Natural killer cell (primary cell): ENCODE measurements at regions not wholly inside any gene's neighbourhood (a gene's known extent, or its start where the extent isn't known, plus 50 kb on each side); places are given as distances from the start of the nearest gene placed in this dataset.

Experiments
- ATAC-seq, 3 donors: fragments of 150-1000 bp in 2 of 3; fragments of 200-7000 bp in 1 of 3; cut with Tn5 transposase; 1 replicate in 1 of 3; 2 replicates in 2 of 3; pipeline ENCODE4 v1.10.0; 2021; ENCODE audit warnings: mild to moderate bottlenecking in 2 of 3, moderate library complexity in 2 of 3
- DNase-seq, 2 donors: peaks; one replicate each; pipeline versions ENCODE4 v3.0.0 to v3.0.0-alpha.2; 2013 to 2021; ENCODE audit warnings: mixed read lengths in 1 of 2
- H3K27ac ChIP-seq: one replicate; pipeline ENCODE4 v1.5.1; 2013; ENCODE audit warnings: mild to moderate bottlenecking, low read length
- H3K27me3 ChIP-seq: one replicate; pipeline ENCODE4 v1.6.1; 2013; ENCODE audit warnings: low read length; ENCODE audit not compliant: control insufficient read depth, insufficient read depth
- H3K36me3 ChIP-seq: one replicate; pipeline ENCODE4 v1.6.1; 2013; ENCODE audit warnings: low read length; ENCODE audit not compliant: control insufficient read depth, insufficient read depth
- H3K4me1 ChIP-seq: one replicate; pipeline ENCODE4 v1.6.1; 2013; ENCODE audit warnings: low read length; ENCODE audit not compliant: control insufficient read depth, insufficient read depth
- H3K4me3 ChIP-seq: one replicate; pipeline ENCODE4 v1.5.1; 2013; ENCODE audit warnings: low read length
- H3K9me3 ChIP-seq: one replicate; pipeline ENCODE4 v1.6.1; 2013; ENCODE audit warnings: low read length; ENCODE audit not compliant: control insufficient read depth, insufficient read depth
- H3K27ac Mint-ChIP-seq, 2 donors: one replicate each; pipeline ENCODE4 v1.8.0; 2022; ENCODE audit warnings: mild to moderate bottlenecking in 2 of 2, mixed read lengths in 2 of 2, moderate library complexity in 1 of 2
- H3K27me3 Mint-ChIP-seq, 2 donors: one replicate each; pipeline ENCODE4 v1.8.0; 2022; ENCODE audit warnings: low read depth in 2 of 2, mixed read lengths in 2 of 2
- H3K36me3 Mint-ChIP-seq: one replicate; pipeline ENCODE4 v1.8.0; 2022; ENCODE audit warnings: mixed read lengths
- H3K4me1 Mint-ChIP-seq, 2 donors: one replicate each; pipeline ENCODE4 v1.8.0; 2022; ENCODE audit warnings: mixed read lengths in 2 of 2
- H3K4me3 Mint-ChIP-seq: one replicate; pipeline ENCODE4 v1.8.0; 2022; ENCODE audit warnings: mild to moderate bottlenecking, moderate library complexity, mixed read lengths
- H3K9me3 Mint-ChIP-seq, 2 donors: one replicate each; pipeline ENCODE4 v1.8.0; 2022; ENCODE audit warnings: mixed read lengths in 2 of 2
- CTCF ChIP-seq: fragments of 200-600 bp; IDR thresholded peaks from one replicate; pipeline ENCODE4 v1.8.0; 2022; ENCODE audit warnings: antibody characterized with exemption
- WGBS: methylation state at CpG from one replicate; pipeline ENCODE4 v1.1.7; 2013; ENCODE audit warnings: missing lambda C conversion rate; ENCODE audit not compliant: insufficient coverage; 5-methylcytosine and 5-hydroxymethylcytosine counted together
- intact Hi-C: fragments of 100-400 bp; cut with micrococcal nuclease; formaldehyde crosslinking; loops from one replicate; pipeline ENCODE4 v1.14.2; 2022

- ATAC-seq = no peak
- Mint-ChIP-seq H3K27me3 (peaks cover 0 to 10% of the 10 kb centered on the region in 2 donors), H3K9me3 (no peaks in the 10 kb centered on the region), H3K36me3 (no peaks in the 10 kb centered on the region), H3K4me3 (no peak overlapping the region), H3K4me1 (no peaks in the 10 kb centered on the region), H3K27ac (no peak overlapping the region)
- Histone ChIP-seq H3K27me3 (no peaks in the 10 kb centered on the region), H3K4me1 (no peaks in the 10 kb centered on the region), H3K36me3 (no peaks in the 10 kb centered on the region), H3K9me3 (no peaks in the 10 kb centered on the region), H3K27ac (no peak overlapping the region), H3K4me3 (no peak overlapping the region)
- no peak for DNase-seq
- 82% methylated on average over 3 of the region's 3 CpGs for WGBS
- intact Hi-C loops = no loop called here
- no peak for TF ChIP-seq CTCF
These were observed 148.1 kb upstream of the SLC24A5 start for GRCh38 chr15:47972738-47973137.

GRCh38 chr15:47974724-47975123 lies 146.1 kb upstream of the SLC24A5 start:
- whole genome bisulfite sequencing = 64% methylated on average over 1 of the region's 1 CpG
- no peak overlapping the region for H3K27ac Mint-ChIP-seq
- Histone ChIP-seq H3K4me3 (no peak overlapping the region), H3K4me1 (no peaks in the 10 kb centered on the region), H3K9me3 (no peaks in the 10 kb centered on the region), H3K36me3 (no peaks in the 10 kb centered on the region), H3K27ac (no peak overlapping the region), H3K27me3 (no peaks in the 10 kb centered on the region)
- H3K36me3 Mint-ChIP-seq = no peaks in the 10 kb centered on the region
- DNase-seq (no peak), ATAC-seq (no peak)
- intact Hi-C loops = no loop called here
- H3K4me1 Mint-ChIP-seq = no peaks in the 10 kb centered on the region
- no peak for TF ChIP-seq CTCF
- peaks cover 0 to 4% of the 10 kb centered on the region in 2 donors for H3K9me3 Mint-ChIP-seq
- H3K4me3 Mint-ChIP-seq = no peak overlapping the region
- peaks cover 2 to 26% of the 10 kb centered on the region in 2 donors for H3K27me3 Mint-ChIP-seq

- no peak overlapping the region for H3K27ac ChIP-seq
- no peaks in the 10 kb centered on the region for H3K27me3 ChIP-seq
- DNase-seq (no peak), ATAC-seq (no peak)
- Mint-ChIP-seq H3K4me1 (no peaks in the 10 kb centered on the region), H3K27ac (no peak overlapping the region), H3K36me3 (no peaks in the 10 kb centered on the region), H3K9me3 (peaks cover 0 to 4% of the 10 kb centered on the region in 2 donors), H3K4me3 (no peak overlapping the region), H3K27me3 (peaks cover 2 to 26% of the 10 kb centered on the region in 2 donors)
- intact Hi-C loops = no loop called here
- H3K36me3 ChIP-seq = no peaks in the 10 kb centered on the region
- H3K4me3 ChIP-seq = no peak overlapping the region
- TF ChIP-seq CTCF = no peak
- H3K4me1 ChIP-seq = no peaks in the 10 kb centered on the region
- no peaks in the 10 kb centered on the region for H3K9me3 ChIP-seq
These were observed 145.4 kb upstream of the SLC24A5 start for GRCh38 chr15:47975427-47975826.

- intact Hi-C loops = no loop called here
- 87% methylated on average over 8 of the region's 8 CpGs for WGBS
- H3K4me1 Mint-ChIP-seq = peaks cover 0 to 16% of the 10 kb centered on the region in 2 donors
These were observed 137.3 kb upstream of the SLC24A5 start for GRCh38 chr15:47983533-47983932.

More at GRCh38 chr15:47983533-47983932, 137.3 kb upstream of the SLC24A5 start:
- Mint-ChIP-seq H3K36me3 (no peaks in the 10 kb centered on the region), H3K9me3 (peaks cover 0 to 1% of the 10 kb centered on the region in 2 donors), H3K27ac (no peak overlapping the region), H3K4me3 (no peak overlapping the region), H3K27me3 (peaks cover 2 to 14% of the 10 kb centered on the region in 2 donors)
- Histone ChIP-seq H3K36me3 (no peaks in the 10 kb centered on the region), H3K4me1 (no peaks in the 10 kb centered on the region), H3K27ac (no peak overlapping the region), H3K9me3 (no peaks in the 10 kb centered on the region), H3K4me3 (no peak overlapping the region), H3K27me3 (no peaks in the 10 kb centered on the region)
- ATAC-seq (no peak), DNase-seq (no peak)
- no peak for TF ChIP-seq CTCF
